K562 (cell line): ENCODE measurements at regions not wholly inside any gene's neighbourhood (a gene's known extent, or its start where the extent isn't known, plus 50 kb on each side); places are given as distances from the start of the nearest gene placed in this dataset.

Experiments used
- ATF6 ChIP-seq: sonication (generic); formaldehyde crosslinking; IDR thresholded peaks from 2 replicates; pipeline ENCODE4 v1.4.0; 2020; ENCODE audit warnings: mild to moderate bottlenecking, missing genetic modification reagents
- ELF4 ChIP-seq: fragments of 450-650 bp; formaldehyde crosslinking; IDR thresholded peaks from 2 replicates; pipeline ENCODE4 v1.4.0; 2022; ENCODE audit warnings: missing genetic modification characterization
- ERF ChIP-seq: fragments of 450-650 bp; formaldehyde crosslinking; IDR thresholded peaks from 2 replicates; pipeline ENCODE4 v1.4.0; 2020; ENCODE audit warnings: mild to moderate bottlenecking, mixed read lengths
- HDAC2 ChIP-seq: fragments of 450-650 bp; IDR thresholded peaks from 2 replicates; pipeline ENCODE4 v1.6.1; 2016; ENCODE audit warnings: mild to moderate bottlenecking
- KAT7 ChIP-seq: sonication (generic); formaldehyde crosslinking; IDR thresholded peaks from 2 replicates; pipeline ENCODE4 v1.8.0; 2022; ENCODE audit warnings: missing genetic modification reagents, mild to moderate bottlenecking, borderline replicate concordance
- MED1 ChIP-seq: sonication (generic); formaldehyde crosslinking; IDR thresholded peaks from 2 replicates; pipeline ENCODE4 v1.8.1; 2023; ENCODE audit warnings: missing genetic modification reagents, borderline replicate concordance
- NCOA6 ChIP-seq: fragments of 450-650 bp; IDR thresholded peaks from 2 replicates; pipeline ENCODE4 v1.6.1; 2017; ENCODE audit warnings: mild to moderate bottlenecking
- NFYB ChIP-seq: IDR thresholded peaks from 2 replicates; pipeline ENCODE4 v1.6.1; 2011; ENCODE audit warnings: mild to moderate bottlenecking, moderate library complexity; ENCODE audit not compliant: insufficient read length; ENCODE audit errors: extremely low read depth
- RAD51 ChIP-seq: fragments of 450-650 bp; IDR thresholded peaks from 2 replicates; pipeline ENCODE4 v1.7.1; 2016; ENCODE audit warnings: low read depth, mild to moderate bottlenecking, borderline replicate concordance
- RBM14 ChIP-seq: fragments of 200-400 bp; formaldehyde crosslinking; IDR thresholded peaks from 2 replicates; pipeline ENCODE4 v1.6.1; 2018; ENCODE audit warnings: low read depth, mild to moderate bottlenecking, low read length, moderate library complexity, borderline replicate concordance; ENCODE audit not compliant: insufficient read depth
- SP1 ChIP-seq: sonication (generic); formaldehyde crosslinking; IDR thresholded peaks from 2 replicates; pipeline ENCODE4 v1.8.1; 2022; ENCODE audit warnings: mild to moderate bottlenecking, missing genetic modification reagents
- SRSF7 ChIP-seq: fragments of 200-400 bp; formaldehyde crosslinking; optimal IDR thresholded peaks from 2 replicates; pipeline ENCODE3; 2017; ENCODE audit warnings: mild to moderate bottlenecking, low read depth, low read length
- TF ChIP-seq, protein P1 (sequence below): fragments of 250-450 bp; sonication (Bioruptor Pico); IDR thresholded peaks from 2 replicates; pipeline ENCODE4 v1.6.1; 2021; ENCODE audit warnings: mild to moderate bottlenecking
- TF ChIP-seq, protein P2 (sequence below): sonication (generic); formaldehyde crosslinking; IDR thresholded peaks from 2 replicates; pipeline ENCODE4 v1.9.0; 2022; ENCODE audit warnings: mild to moderate bottlenecking, missing genetic modification reagents

- TF ChIP-seq ATF6 (CRISPR knock-in tag) (no peak), HDAC2 (no peak), MED1 (CRISPR knock-in tag) (no peak), SP1 (CRISPR knock-in tag) (no peak), ELF4 (CRISPR knock-in tag) (no peak), NCOA6 (no peak), SRSF7 (no peak), RBM14 (no peak), NFYB (peak; percentile 42), KAT7 (CRISPR knock-in tag) (no peak), RAD51 (peak; percentile 30; the same call in 1 of the 2 replicates), ERF (CRISPR knock-in tag) (no peak)
- TF ChIP-seq, protein P1, sequence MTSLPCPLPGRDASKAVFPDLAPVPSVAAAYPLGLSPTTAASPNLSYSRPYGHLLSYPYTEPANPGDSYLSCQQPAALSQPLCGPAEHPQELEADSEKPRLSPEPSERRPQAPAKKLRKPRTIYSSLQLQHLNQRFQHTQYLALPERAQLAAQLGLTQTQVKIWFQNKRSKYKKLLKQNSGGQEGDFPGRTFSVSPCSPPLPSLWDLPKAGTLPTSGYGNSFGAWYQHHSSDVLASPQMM (CRISPR knock-in tag) = no peak
- TF ChIP-seq, protein P2, sequence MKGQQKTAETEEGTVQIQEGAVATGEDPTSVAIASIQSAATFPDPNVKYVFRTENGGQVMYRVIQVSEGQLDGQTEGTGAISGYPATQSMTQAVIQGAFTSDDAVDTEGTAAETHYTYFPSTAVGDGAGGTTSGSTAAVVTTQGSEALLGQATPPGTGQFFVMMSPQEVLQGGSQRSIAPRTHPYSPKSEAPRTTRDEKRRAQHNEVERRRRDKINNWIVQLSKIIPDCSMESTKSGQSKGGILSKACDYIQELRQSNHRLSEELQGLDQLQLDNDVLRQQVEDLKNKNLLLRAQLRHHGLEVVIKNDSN (CRISPR knock-in tag) = peak; percentile 70
Measured at GRCh38 chr2:64771737-64772136, 118.0 kb upstream of the SERTAD2 start (continued).
